ENCODE measurements at regions not wholly inside any gene's neighbourhood (a gene's known extent, or its start where the extent isn't known, plus 50 kb on each side); places are given as distances from the start of the nearest gene placed in this dataset.
"Not testable (repeated sequence)": the region's sequence is repeated elsewhere in the genome, so short reads cannot be mapped to it uniquely, and the experiment has no call there.

- no peaks in the 10 kb centered on the region for H3K79me2 ChIP-seq (ENCODE audit: control insufficient read depth, low read length)
- H3K36me3 ChIP-seq (ENCODE audit: control insufficient read depth, low read length) = no peaks in the 10 kb centered on the region
- H4K20me1 ChIP-seq (ENCODE audit: control insufficient read depth, insufficient read depth, low read depth, low read length) = no peaks in the 10 kb centered on the region
- no peaks in the 10 kb centered on the region for H3K4me1 ChIP-seq (ENCODE audit: control insufficient read depth, low read length)
- no peaks in the 10 kb centered on the region for H3F3A ChIP-seq (ENCODE audit: control insufficient read depth, insufficient read depth)
- no peak for TF ChIP-seq EZH2phosphoT487 (IDR thresholded peaks at IDR 0.05; ENCODE audit: borderline replicate concordance, low read length)
- no peak for TF ChIP-seq CTCF (IDR thresholded peaks at IDR 0.05; ENCODE audit: low read depth, low read length, poor library complexity, severe bottlenecking)
- H3K4me3 ChIP-seq (ENCODE audit: low read length) = no peak overlapping the region
- H3K27me3 ChIP-seq (ENCODE audit: control insufficient read depth, low read length) = no peaks in the 10 kb centered on the region
- H3K4me2 ChIP-seq (ENCODE audit: low read length) = no peak overlapping the region
- H3K27ac ChIP-seq (ENCODE audit: low read depth, low read length) = no peak overlapping the region
- no peaks in the 10 kb centered on the region for H3K9me3 ChIP-seq (ENCODE audit: control insufficient read depth, insufficient read depth, low read length)
- no peaks in the 10 kb centered on the region for H3K9me2 ChIP-seq (replicated peaks; ENCODE audit: control insufficient read depth, low read length)
Observed at GRCh38 chr2:208783184-208783583, 376.6 kb downstream of the PTH2R start.

- H4K20me1 ChIP-seq (ENCODE audit: control insufficient read depth, insufficient read depth, low read depth, low read length); H3K4me2 ChIP-seq (ENCODE audit: low read length); H3K9me3 ChIP-seq (ENCODE audit: control insufficient read depth, insufficient read depth, low read length); H3K27me3 ChIP-seq (ENCODE audit: control insufficient read depth, low read length); H3K4me1 ChIP-seq (ENCODE audit: control insufficient read depth, low read length); H3K36me3 ChIP-seq (ENCODE audit: control insufficient read depth, low read length); H3K4me3 ChIP-seq (ENCODE audit: low read length); H3K79me2 ChIP-seq (ENCODE audit: control insufficient read depth, low read length); H3F3A ChIP-seq (ENCODE audit: control insufficient read depth, insufficient read depth); H3K9me2 ChIP-seq (replicated peaks; ENCODE audit: control insufficient read depth, low read length); H3K27ac ChIP-seq (ENCODE audit: low read depth, low read length): not testable (repeated sequence)
Observed at GRCh38 chr2:208784774-208785173, 378.2 kb downstream of the PTH2R start.

- H3K36me3 ChIP-seq (ENCODE audit: control insufficient read depth, low read length) = no peaks in the 10 kb centered on the region
- no peak overlapping the region for H3K27ac ChIP-seq (ENCODE audit: low read depth, low read length)
- H3K9me2 ChIP-seq (replicated peaks; ENCODE audit: control insufficient read depth, low read length) = no peaks in the 10 kb centered on the region
- H4K20me1 ChIP-seq (ENCODE audit: control insufficient read depth, insufficient read depth, low read depth, low read length) = no peaks in the 10 kb centered on the region
- no peaks in the 10 kb centered on the region for H3K4me1 ChIP-seq (ENCODE audit: control insufficient read depth, low read length)
- no peaks in the 10 kb centered on the region for H3K27me3 ChIP-seq (ENCODE audit: control insufficient read depth, low read length)
- TF ChIP-seq CTCF (IDR thresholded peaks at IDR 0.05; ENCODE audit: low read depth, low read length, poor library complexity, severe bottlenecking) (no peak), EZH2phosphoT487 (IDR thresholded peaks at IDR 0.05; ENCODE audit: borderline replicate concordance, low read length) (no peak)
- no peaks in the 10 kb centered on the region for H3K9me3 ChIP-seq (ENCODE audit: control insufficient read depth, insufficient read depth, low read length)
- H3F3A ChIP-seq (ENCODE audit: control insufficient read depth, insufficient read depth) = no peaks in the 10 kb centered on the region
- no peak overlapping the region for H3K4me3 ChIP-seq (ENCODE audit: low read length)
- H3K4me2 ChIP-seq (ENCODE audit: low read length) = no peak overlapping the region
- no peaks in the 10 kb centered on the region for H3K79me2 ChIP-seq (ENCODE audit: control insufficient read depth, low read length)
Observed at GRCh38 chr2:208791257-208791656, 384.7 kb downstream of the PTH2R start.

- Histone ChIP-seq H3K27me3 (ENCODE audit: control insufficient read depth, low read length) (no peaks in the 10 kb centered on the region), H3F3A (ENCODE audit: control insufficient read depth, insufficient read depth) (no peaks in the 10 kb centered on the region), H3K4me3 (ENCODE audit: low read length) (no peak overlapping the region), H3K36me3 (ENCODE audit: control insufficient read depth, low read length) (no peaks in the 10 kb centered on the region), H3K4me2 (ENCODE audit: low read length) (no peak overlapping the region), H3K79me2 (ENCODE audit: control insufficient read depth, low read length) (no peaks in the 10 kb centered on the region), H3K4me1 (ENCODE audit: control insufficient read depth, low read length) (no peaks in the 10 kb centered on the region), H4K20me1 (ENCODE audit: control insufficient read depth, insufficient read depth, low read depth, low read length) (no peaks in the 10 kb centered on the region), H3K27ac (ENCODE audit: low read depth, low read length) (no peak overlapping the region), H3K9me3 (ENCODE audit: control insufficient read depth, insufficient read depth, low read length) (no peaks in the 10 kb centered on the region), H3K9me2 (replicated peaks; ENCODE audit: control insufficient read depth, low read length) (no peaks in the 10 kb centered on the region)
- no peak for TF ChIP-seq CTCF (IDR thresholded peaks at IDR 0.05; ENCODE audit: low read depth, low read length, poor library complexity, severe bottlenecking)
- no peak for TF ChIP-seq EZH2phosphoT487 (IDR thresholded peaks at IDR 0.05; ENCODE audit: borderline replicate concordance, low read length)
Observed at GRCh38 chr2:208792766-208793165, 386.2 kb downstream of the PTH2R start.
